Epidermal melanocyte (primary cell): ENCODE measurements at regions not wholly inside any gene's neighbourhood (a gene's known extent, or its start where the extent isn't known, plus 50 kb on each side); places are given as distances from the start of the nearest gene placed in this dataset.
A peak's percentile ranks its signal among the peaks of the same experiment; 100 is the strongest.

ENCODE experiments used
- DNase-seq: peaks from one replicate; pipeline ENCODE4 v3.0.0; 2011; ENCODE audit warnings: low spot score; ENCODE audit not compliant: insufficient read length

GRCh38 chr13:48888613-48889012 lies 87.1 kb upstream of the FNDC3A start:
- DNase-seq: no peak

- DNase-seq: no peak
These were observed 85.3 kb upstream of the FNDC3A start for GRCh38 chr13:48890391-48890790.

DNA sequence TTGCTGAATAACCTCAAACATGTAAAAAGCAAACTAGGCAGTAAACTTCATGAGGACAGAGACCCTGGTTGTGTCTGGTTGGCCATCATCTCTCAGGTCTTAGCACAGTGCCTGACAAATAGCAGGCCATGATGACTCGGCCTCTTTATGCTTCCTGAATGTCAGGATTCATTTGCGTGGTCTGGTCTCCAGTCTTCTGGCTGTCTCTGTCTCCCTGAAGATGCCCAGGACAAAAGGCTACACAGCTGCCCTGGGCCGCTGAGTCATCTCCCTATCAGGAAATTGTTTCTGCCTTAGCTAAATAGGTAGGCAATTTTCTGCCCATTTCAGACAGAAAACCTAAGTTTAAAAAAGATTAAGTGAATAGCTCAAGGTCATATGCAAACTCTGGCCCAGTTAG lies 84.1 kb upstream of the FNDC3A start:
- DNase-seq: no peak

- peak; percentile 45 for DNase-seq
These were observed 83.5 kb upstream of the FNDC3A start for GRCh38 chr13:48892053-48892687.

DNA sequence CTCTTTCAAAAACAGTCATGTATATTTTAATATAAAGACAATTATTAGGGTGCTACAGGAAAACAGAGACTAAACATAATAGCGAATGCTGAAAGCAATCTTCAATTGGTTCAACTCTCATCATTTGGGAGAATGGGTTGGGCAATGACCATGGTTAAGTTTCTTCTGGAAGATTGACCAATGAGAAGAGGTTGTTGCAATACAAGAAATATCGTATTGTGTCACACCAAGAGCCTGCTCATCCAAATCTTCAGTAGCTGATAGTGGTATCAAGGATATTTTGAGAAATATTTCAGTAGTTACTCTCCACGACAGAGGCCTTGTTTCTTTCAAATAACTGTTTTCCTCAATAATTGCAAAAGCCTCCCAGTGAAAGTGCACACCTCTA lies 83.0 kb upstream of the FNDC3A start:
- DNase-seq: no peak

- DNase-seq: no peak
These were observed 79.4 kb upstream of the FNDC3A start for GRCh38 chr13:48896312-48896711.

DNA sequence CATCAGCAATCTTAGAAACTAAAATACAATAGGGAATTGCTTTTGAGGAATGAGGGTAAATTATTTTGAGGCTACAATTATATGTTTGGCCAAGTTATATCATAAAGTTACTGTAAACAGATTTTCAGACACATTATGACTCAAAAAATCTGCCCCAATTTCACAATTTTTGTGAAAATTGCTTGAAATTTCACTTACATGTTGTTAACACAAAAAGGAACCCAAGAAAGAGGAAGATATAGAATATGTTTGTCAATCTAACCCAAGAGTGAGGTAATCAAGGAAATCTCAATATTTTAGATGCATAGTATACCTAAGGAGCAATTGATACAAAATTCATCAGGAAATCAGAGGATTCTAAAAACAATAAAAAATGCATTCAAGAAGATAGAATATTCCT lies 73.9 kb upstream of the FNDC3A start:
- DNase-seq: no peak

DNA sequence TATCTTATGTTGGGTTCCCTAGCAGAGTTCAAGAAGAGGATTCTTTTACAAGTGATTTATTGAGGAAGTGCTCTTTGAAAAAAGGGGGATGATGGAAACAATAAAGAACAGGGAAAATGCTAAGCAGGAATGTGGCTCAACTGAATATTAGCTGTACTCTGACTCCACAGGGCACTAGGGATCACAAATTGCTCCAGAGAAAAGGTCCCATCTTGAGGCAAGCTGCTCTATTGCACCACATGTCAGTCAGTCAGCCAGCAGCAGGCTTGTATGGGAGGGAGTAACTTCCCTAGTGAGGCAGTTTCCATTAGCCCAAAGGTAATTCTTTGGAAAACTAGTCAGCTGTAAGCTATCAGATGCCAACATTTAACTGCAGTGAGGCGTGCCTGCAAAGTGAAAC lies 73.3 kb upstream of the FNDC3A start:
- no peak for DNase-seq

GRCh38 chr13:48904668-48905290 lies 70.9 kb upstream of the FNDC3A start:
- no peak for DNase-seq

DNA sequence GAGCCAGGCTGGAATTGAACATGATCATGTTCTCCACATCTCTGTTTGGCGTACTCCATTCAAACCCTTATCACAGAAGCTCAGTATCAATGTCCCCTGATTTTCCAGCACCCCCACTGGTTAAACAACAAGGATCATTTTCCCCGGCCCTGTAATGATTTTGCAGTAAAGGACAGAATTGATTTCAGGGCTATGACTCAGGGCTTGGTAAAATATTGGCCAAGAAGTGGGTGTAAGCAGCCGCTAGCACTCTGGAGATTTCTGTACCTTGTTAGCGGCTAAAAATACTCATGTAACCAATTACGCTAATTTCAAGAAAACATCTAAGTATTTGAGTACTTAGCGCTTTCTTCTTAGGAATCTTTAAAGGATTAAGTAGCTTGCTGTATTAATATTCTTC lies 69.5 kb upstream of the FNDC3A start:
- DNase-seq: no peak

DNA sequence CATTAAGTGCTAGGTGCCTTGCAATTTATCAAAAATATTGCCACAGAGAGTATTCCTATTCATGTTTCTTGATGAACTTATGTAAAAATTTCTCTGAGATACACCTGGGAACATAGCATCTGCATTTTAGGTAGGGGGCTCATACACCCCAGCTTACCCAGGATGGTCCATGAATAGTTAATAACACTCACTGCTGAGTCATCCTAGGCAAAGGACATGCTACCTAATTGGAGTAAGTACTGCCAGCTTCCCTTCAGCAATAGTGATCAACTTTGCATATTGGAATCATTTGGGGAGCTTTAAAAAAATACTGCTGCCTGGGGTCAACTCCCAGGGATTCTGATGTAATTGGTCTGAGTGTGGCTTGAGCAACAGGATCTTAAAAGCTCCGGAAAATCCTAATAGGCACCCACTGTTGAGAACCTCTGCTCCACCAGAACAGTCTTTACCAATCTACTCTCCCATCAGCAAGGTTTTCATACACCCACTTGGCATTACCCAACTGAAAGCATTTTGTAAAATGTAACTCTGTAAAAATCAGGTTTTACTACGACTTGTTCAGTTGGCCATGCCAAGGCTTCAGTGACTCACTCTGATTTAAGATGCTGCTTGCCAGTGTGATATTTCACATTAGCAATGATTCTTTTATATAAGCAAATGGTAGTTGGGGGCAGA lies 67.2 kb upstream of the FNDC3A start:
- no peak for DNase-seq

DNA sequence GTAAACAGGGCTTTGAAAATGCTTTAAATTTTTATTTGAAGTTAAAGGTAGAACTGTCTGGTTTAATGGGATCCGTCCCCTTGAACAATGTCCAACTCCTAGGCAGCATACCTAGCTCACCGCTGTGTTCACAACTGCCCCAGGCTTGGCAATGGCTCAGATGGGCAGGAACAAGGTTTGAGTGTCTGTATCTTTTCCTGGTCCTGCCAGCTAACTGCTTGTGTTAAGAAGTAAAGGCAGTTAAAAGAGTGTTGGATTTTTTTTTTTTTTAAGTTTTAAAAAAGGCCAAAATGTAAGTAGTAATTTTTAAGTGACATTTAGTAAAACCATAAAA lies 66.7 kb upstream of the FNDC3A start:
- no peak for DNase-seq

DNA sequence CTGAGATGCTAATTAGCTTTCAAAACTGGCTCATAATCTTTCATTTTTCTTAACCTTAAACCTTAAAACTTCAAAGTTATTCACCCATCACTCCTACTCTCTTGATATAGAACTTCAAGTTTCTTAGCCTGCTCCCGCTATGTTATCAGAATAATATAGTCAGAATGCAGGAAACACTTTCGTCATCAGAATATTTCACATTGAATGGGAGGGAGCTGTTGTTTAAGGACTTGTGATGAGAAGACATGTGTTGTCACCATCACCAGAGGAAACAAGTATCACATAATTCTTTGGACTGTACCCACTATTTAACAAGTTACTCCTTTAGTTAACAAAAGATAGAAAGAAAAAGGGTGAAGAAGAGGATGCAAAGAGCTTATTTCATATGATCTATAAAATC lies 65.0 kb upstream of the FNDC3A start:
- DNase-seq: no peak

- no peak for DNase-seq
These were observed 56.0 kb upstream of the FNDC3A start for GRCh38 chr13:48919751-48920150.

DNA sequence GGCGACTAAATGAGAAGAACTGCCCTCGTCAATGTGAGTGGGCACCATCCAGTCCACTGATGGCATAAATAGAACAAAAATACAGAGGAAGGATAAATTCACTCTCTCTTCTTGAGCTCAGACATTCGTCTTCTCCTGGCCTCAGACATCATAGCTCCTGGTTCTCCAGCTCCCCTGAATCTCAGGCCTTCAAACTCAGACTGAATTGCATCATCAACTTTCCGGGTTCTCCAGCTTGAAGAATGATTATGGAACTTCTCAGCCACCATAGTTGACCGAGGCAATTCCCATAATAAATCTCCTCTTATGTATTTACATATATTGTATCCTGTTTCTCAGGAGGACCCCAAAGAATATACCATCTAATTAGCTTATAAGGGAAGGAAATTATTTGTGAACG lies 55.0 kb upstream of the FNDC3A start:
- no peak for DNase-seq

- no peak for DNase-seq
These were observed 52.3 kb upstream of the FNDC3A start for GRCh38 chr13:48923376-48923775.

GRCh38 chr13:48925001-48925400 lies 50.7 kb upstream of the FNDC3A start:
- DNase-seq: no peak
